Posterior cingulate gyrus (tissue), 11 donors: ENCODE measurements at regions not wholly inside any gene's neighbourhood (a gene's known extent, or its start where the extent isn't known, plus 50 kb on each side); places are given as distances from the start of the nearest gene placed in this dataset.

Experiments used
- DNase-seq, 10 donors: peaks; one replicate each; pipeline versions ENCODE4 v3.0.0 to v3.0.0-alpha.2; 2020 to 2021; ENCODE audit warnings: mixed read lengths in 3 of 10
- intact Hi-C: fragments of 100-400 bp; cut with DNase I; formaldehyde crosslinking; loops from one replicate; pipeline ENCODE4 v1.15.1; 2023

- intact Hi-C loops = no loop called here
- DNase-seq = no peak
Measured at GRCh38 chr5:4348919-4349318, 753.3 kb downstream of the IRX1 start.

DNA sequence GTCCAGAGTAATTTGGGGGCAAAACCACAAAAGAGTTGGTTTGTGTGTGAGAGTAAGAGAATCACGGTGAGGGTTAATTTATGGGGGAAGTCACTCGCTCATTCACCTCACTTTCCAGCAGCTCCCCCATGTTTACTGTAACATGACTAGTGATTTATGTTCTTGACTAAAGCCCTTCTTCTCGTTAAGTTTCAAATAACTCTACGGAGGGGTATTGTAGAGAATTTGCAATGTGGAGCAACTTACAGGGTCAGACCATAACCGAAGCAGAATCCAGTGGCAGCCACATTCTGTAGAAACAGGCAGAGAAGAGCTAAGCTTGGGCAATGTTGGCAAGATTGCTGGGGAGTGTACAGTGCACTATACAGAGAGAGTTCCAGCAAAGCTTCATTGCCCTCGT lies 760.6 kb downstream of the IRX1 start:
- intact Hi-C loops = no loop called here
- no peak for DNase-seq

- intact Hi-C loops = no loop called here
- DNase-seq = no peak
Measured at GRCh38 chr5:4359847-4360246, 764.2 kb downstream of the IRX1 start.

GRCh38 chr5:4361753-4362152 lies 766.1 kb downstream of the IRX1 start:
- no peak for DNase-seq
- intact Hi-C loops = no loop called here

DNA sequence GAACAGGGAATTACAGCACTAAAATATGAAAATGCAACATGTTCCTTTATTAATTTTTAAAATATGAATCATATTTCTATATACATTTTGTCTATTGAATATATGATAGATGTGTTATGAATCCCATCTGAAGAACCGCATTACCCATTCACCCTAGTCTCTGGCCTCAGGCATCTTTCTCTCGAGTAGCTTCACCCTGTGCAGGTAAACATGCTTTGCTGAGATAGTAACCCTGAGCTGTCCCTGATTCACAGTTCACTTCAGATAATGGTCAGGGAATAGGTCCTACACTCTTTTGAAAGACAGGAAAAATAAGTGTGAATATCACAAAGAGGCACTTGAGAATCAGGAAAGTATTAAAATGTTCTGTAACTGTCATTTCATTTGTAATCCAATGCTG lies 766.8 kb downstream of the IRX1 start:
- intact Hi-C loops = no loop called here
- no peak for DNase-seq

DNA sequence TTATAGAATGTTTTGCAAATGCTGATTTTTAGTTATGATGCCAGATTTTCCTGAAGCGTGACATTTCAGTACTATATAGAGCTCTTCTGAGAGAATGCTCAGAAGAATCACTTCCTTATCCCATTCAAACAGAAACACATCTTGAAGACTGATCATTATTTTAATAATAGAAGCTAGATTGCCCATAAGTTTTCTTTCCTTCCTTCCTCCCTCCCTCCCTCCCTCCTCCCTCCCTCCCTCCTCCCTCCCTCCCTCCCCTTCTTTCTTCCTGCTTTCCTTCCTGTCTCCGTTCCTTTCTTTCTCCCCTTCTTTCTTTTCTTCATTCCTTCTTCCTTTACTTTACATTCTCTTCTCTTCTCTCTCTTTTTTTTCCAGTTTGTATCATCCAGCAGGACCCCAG lies 767.4 kb downstream of the IRX1 start:
- intact Hi-C loops = no loop called here

GRCh38 chr5:4366628-4367027 lies 771.0 kb downstream of the IRX1 start:
- no peak for DNase-seq
- intact Hi-C loops = no loop called here

More for the DNA sequence above, 767.4 kb downstream of the IRX1 start:
- DNase-seq = no peak

GRCh38 chr5:4370218-4370617 lies 769.9 kb upstream of the ADAMTS16 start:
- intact Hi-C loops = no loop called here
- no peak for DNase-seq

- intact Hi-C loops = no loop called here
- DNase-seq = no peak
Measured at GRCh38 chr5:4372481-4372880, 767.6 kb upstream of the ADAMTS16 start.

- no peak for DNase-seq
- intact Hi-C loops = no loop called here
Measured at GRCh38 chr5:4373051-4373820, 766.9 kb upstream of the ADAMTS16 start.

- intact Hi-C loops = no loop called here
- DNase-seq = no peak
Measured at GRCh38 chr5:4374866-4375265, 765.3 kb upstream of the ADAMTS16 start.

- DNase-seq = no peak
- intact Hi-C loops = no loop called here
Measured at GRCh38 chr5:4375640-4376039, 764.5 kb upstream of the ADAMTS16 start.

DNA sequence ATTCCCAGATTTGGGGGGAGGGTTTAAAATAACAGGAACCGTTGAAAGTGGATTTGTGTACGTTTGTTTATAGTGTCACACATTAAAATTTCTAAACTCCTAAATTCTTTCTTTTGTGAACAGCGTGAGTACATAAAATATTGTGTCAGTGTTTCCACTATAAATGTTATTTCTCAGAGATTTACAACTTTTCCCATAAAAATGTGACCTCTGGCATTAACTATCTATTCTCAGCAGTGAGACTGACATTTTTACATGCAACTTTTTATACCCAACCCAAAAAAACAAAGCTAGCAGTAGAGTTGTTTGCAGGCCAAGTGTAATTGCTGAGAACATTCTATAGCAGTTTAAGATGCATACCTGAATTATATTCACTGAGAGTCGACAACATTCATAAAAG lies 757.0 kb upstream of the ADAMTS16 start:
- no peak for DNase-seq
- intact Hi-C loops = no loop called here

DNA sequence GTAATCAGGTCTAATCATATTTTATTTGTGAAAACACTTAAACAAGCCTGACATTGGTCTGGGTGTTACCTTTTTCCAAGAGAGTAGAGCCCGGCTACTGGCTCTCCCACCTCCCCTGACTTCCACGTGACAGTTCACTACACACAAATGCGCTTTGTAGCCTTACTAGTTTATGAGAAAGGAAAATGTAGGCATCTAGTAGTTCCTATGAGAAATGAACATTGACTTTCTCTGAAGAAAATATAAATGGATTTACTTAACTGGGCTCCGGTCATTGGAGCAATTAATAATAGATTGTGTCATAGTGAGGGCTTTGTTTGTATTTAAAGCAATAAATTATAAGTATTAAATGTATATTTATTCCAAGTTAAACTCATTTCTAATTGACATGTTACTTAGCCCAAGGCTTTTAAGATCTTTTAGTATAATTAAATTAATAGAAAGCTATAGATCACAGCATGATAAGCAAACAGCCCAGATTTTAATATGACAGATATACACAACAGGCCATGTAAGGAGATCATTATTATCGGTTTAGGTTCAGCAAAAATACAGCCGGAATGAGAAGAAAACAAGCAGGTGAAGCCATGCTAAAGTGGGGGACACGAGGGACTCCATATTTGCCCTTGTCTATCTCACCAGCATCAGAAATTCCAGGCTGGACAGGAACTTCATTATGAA lies 756.5 kb upstream of the ADAMTS16 start:
- intact Hi-C loops = no loop called here
- DNase-seq = no peak

GRCh38 chr5:4384649-4385048 lies 755.5 kb upstream of the ADAMTS16 start:
- no peak for DNase-seq
- intact Hi-C loops = no loop called here

DNA sequence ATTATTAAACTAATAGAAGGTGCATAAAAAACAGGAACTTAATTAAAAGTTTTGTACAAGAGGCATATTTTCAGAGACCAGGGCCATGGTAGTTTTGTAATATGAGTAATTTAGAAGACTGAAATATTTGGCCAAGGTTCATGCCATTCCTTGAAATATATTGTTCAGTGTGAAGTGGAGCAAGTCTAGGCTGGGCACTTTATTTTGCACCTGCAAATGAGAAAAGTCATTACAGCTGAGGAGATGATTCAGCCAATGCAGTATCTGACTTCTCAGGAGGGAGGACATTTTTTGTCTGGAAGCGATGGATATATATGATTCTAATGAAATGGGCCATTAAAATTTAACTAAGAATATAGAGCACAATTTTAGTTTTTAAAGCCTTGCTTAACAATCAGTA lies 754.0 kb upstream of the ADAMTS16 start:
- no peak for DNase-seq

GRCh38 chr5:4387290-4387689 lies 752.8 kb upstream of the ADAMTS16 start:
- DNase-seq = no peak

More for the DNA sequence above, 754.0 kb upstream of the ADAMTS16 start:
- intact Hi-C loops = no loop called here

GRCh38 chr5:4395752-4396151 lies 744.4 kb upstream of the ADAMTS16 start:
- DNase-seq = no peak
- intact Hi-C loops = no loop called here

More at GRCh38 chr5:4387290-4387689, 752.8 kb upstream of the ADAMTS16 start:
- intact Hi-C loops = no loop called here

DNA sequence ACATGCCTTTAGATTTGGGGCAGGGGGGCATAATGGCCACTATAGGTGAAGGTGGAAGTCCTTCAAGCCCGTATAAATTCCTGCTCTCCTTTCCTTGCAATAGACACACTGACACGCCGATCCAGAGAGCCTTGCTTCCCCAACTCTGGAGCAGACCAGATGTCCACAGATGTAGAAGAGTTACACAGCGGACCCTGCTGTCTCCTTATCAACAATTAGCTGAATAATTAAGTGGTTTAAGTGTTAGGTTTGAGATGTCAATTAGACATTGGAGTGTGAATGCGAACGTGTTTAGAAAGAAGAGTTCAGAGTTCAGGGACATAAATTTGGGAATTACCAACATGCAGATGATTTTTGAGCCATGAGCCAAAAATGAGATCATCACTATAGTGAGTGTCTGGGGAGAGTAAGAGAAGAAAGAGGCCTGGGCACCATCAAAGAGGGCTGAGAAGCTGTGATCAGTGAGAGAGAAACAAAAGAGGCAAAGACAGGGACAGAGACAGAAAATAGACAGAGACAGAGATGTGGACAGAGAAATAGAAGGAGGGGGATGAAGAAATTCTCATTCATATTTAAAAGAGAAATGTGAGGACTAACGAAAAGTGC lies 734.4 kb upstream of the ADAMTS16 start:
- intact Hi-C loops = no loop called here

GRCh38 chr5:4410151-4410550 lies 730.0 kb upstream of the ADAMTS16 start:
- DNase-seq = no peak
- intact Hi-C loops = no loop called here

More for the DNA sequence above, 734.4 kb upstream of the ADAMTS16 start:
- DNase-seq = no peak

DNA sequence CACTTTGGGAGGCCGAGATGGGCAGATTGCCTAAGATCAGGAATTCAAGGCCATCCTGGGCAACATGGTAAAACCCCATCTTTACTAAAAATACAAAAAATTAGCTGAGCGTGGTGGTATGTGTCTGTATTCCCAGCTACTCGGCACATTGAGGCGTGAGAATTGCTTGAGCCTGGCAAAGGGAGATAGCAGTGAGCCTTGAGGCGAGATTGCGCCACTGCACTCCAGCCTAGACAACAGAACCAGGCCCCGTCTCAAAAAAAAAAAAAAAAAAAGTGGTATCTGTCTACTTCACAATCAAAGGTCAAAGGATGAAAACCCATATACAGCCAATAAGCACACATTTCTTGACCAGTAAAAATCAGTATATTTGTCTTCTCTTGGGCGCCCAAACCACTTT lies 728.5 kb upstream of the ADAMTS16 start:
- no peak for DNase-seq
- intact Hi-C loops = no loop called here

DNA sequence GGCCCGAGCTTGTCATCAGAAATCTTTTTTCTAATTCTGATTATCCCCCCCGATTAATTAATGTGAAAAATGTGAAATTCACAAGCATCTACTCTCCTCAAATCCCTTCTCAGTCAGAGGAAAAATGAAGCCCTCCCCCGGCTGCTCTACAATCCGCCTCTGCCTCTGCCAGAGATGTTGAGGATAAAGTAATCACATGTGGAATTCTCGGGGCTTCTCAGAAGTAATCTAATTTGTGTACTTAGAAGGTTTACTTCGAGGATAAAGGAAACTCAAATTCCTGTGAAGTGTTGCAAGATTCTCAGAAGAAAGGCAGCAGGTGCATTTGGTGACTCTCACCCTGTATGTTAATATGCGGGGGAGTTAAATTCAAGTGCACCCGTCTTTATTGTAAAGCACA lies 726.1 kb upstream of the ADAMTS16 start:
- intact Hi-C loops = no loop called here
- DNase-seq = no peak
